ENCODE measurements at regions not wholly inside any gene's neighbourhood (a gene's known extent, or its start where the extent isn't known, plus 50 kb on each side); places are given as distances from the start of the nearest gene placed in this dataset.
"Not testable (repeated sequence)": the region's sequence is repeated elsewhere in the genome, so short reads cannot be mapped to it uniquely, and the experiment has no call there.

- not testable (repeated sequence) for TF ChIP-seq EZH2phosphoT487 (IDR thresholded peaks at IDR 0.05; ENCODE audit: insufficient read depth, low read depth); EZH2 (IDR thresholded peaks at IDR 0.05; ENCODE audit: insufficient read depth, poor library complexity, severe bottlenecking)
These were observed 88.2 kb upstream of the SEC22B start for GRCh38 chr1:120264564-120264963.
